ENCODE measurements at regions not wholly inside any gene's neighbourhood (a gene's known extent, or its start where the extent isn't known, plus 50 kb on each side); places are given as distances from the start of the nearest gene placed in this dataset.

DNA sequence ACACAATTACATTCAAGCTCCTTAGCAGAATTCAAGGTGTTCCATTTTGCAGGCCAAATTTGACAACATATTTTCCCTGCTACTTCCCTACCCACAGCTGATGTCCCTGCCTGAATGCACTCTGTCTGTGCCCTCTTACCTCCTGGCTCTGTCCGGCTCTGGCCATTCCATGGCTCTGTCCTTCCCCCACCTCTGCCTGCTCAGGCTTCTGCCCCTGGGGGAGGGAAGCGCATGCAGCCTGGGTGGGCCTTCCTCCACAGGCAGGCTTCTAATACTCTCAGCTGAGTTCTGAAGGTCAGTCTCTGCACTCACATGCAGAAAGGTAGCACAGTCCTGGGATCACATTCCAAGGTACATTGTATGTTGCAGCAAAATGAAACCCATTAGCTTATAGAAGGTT is 113.6 kb upstream of the CACNA2D3 start:
- TF ChIP-seq, protein P1, sequence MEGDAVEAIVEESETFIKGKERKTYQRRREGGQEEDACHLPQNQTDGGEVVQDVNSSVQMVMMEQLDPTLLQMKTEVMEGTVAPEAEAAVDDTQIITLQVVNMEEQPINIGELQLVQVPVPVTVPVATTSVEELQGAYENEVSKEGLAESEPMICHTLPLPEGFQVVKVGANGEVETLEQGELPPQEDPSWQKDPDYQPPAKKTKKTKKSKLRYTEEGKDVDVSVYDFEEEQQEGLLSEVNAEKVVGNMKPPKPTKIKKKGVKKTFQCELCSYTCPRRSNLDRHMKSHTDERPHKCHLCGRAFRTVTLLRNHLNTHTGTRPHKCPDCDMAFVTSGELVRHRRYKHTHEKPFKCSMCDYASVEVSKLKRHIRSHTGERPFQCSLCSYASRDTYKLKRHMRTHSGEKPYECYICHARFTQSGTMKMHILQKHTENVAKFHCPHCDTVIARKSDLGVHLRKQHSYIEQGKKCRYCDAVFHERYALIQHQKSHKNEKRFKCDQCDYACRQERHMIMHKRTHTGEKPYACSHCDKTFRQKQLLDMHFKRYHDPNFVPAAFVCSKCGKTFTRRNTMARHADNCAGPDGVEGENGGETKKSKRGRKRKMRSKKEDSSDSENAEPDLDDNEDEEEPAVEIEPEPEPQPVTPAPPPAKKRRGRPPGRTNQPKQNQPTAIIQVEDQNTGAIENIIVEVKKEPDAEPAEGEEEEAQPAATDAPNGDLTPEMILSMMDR (IDR thresholded peaks at IDR 0.05; ENCODE audit: low read length) = no peak
- TF ChIP-seq EZH2phosphoT487 (IDR thresholded peaks at IDR 0.05; ENCODE audit: low read length) = no peak
- no peak for TF ChIP-seq EZH2 (optimal IDR thresholded peaks at IDR 0.05; ENCODE audit: low read depth, low read length)

Measured in MM.1S (cell line).